GM19351 (cell line): ENCODE measurements at regions not wholly inside any gene's neighbourhood (a gene's known extent, or its start where the extent isn't known, plus 50 kb on each side); places are given as distances from the start of the nearest gene placed in this dataset.
"Not testable (repeated sequence)": the region's sequence is repeated elsewhere in the genome, so short reads cannot be mapped to it uniquely, and the experiment has no call there.

Experiments
- ATAC-seq: cut with Tn5 transposase; IDR thresholded peaks from one replicate; pipeline ENCODE4 v1.9.1; 2021; ENCODE audit warnings: mild to moderate bottlenecking, moderate library complexity; ENCODE audit not compliant: unreplicated experiment

DNA sequence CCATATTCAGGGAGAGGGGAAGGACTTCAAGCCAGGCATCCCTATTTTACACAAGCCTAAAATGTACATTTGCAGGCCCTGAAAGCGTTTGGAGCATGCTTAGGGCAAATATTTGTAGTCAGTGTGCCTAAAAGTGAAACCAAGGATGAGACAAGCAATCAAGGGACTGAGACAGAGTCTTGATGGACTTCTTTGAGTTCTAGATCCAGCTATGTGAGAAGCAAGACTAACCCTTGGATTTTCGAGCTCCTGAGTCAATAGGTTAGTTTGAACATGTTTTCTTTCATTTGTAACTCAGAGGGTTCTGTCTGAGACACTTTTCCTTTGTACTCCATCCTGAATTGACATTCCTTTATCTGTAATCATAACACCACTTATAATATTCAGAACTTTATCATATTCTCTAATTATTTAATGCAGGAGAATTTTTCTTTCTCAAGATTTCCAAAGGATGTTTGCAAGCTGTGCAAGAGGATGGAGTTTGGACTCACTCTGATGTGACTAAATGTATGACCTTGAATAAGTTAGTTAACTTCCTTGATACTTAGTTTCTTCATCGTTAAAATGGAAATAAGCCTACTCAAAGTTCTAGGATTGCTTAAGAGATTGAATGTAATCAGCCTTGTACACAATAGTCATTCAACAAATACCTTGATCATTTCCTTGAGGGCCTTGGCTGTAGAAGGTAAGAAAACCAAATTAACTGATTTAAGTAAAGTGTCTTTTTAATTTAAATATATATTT lies 1237.8 kb upstream of the ZEB2 start:
- no peak for ATAC-seq

DNA sequence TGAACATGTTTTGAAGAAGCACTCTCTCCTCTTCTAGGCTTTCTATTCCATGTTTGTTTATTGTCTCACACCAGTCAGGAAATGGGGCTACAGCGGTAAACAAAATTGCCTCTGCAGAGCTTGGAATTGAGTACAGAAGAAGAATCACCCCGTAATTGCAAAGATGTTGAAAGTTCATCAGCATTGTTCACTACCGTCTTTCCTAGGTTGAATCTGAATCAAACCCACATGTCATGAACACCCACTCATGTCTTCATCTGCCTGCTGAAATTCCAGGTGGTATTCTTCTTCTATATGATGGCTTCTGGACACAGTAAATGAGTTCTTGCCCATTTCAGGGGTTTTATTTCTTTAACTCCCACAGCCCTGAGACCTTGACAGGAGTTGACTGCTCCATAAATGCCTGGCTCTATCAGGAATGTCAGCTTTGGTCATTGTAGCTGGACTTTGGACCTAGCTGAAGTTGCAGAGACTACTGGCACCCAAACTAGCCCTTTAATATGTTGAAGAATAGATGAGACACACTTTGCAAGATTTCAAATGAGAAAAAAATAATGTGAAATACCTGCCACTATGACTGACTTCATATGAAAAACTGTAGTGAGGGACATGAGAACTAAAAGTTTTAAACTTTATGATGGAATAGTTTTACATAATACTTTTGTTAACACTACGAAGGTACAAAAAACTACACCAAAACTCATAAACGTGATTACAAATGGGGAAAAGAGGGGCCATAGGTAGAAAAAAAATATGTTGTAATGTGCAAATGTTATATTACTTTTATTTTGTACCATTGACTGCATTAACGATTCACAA lies 1235.3 kb upstream of the ZEB2 start:
- no peak for ATAC-seq

DNA sequence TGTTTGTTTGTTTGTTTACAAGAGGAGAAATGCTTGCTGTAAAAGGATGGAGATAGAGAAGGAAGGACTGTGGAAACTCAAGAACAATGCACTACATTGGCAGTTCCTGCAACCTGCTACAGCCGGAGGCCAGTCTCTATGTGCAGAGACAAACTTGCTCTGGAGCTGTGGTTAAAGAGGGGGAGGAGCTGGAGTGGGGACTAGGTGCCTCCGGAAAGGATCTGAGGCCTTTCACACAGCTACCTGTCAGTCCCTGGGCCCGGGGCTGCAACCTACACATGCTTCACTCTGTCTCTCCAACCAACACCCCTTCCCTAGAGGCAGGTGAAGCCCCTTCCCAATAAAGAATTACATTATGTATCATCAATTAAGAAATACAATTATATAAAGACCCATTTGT lies 1234.0 kb upstream of the ZEB2 start:
- ATAC-seq, result no peak

DNA sequence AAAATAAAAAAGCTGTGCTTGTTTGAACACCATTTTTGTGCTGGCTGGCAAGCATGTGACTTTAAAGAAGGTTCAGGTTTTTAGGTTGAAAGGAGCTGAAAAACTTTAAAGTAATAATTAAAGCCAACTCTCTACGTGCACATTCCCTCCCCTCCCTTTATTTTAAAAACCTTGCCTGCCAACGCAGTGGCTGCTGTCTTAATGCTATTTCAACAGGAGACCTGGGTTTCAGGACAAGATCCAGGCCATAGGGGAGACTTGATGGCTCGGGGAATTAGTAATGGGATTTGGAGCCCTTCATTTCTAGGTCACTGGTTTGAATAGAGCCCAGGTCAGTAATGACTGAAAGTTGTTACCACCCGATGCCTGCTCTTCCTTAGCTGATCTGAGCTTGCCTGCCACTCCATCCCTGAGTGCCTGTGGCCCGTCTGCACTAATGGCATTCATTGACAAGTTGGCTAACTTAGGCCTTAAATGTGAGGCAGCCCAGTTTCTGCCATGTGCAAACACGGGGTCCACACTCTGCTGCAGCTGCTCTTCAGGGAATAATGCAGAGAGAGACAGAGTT lies 1233.2 kb upstream of the ZEB2 start:
- no peak for ATAC-seq

DNA sequence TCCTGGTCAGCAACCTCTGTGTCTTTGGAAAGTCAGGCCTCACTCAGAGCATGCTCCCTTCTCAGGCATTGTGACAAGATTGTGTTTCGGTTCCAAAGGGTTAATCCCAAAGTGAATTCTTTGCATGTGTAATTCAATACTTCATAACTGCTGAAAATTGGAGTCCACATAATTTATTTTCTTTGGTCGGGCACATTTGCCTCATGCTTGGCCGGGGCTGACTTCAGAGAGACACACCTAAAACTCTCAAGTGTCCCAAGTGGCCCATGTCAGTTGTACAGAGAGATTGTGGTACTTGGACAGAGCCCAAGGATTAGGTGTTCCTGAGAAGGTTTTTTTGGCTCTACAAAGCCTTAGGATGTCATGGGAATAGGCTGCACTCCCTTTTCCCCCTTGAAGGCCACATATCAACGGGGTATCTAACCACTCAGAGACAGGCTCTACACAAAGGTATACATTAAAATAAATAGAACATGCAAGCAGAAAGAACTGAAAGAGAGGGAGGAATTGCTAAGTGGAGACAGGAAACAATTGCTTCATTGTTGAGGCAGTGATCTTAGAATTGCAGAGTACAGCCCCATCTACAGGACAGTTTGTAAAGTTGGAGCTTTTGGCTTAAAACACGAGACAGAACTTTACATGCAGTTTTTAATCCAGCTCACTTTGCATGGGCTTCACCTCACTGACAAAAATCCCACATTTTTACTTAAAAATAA lies 1232.3 kb upstream of the ZEB2 start:
- peak; percentile 27 for ATAC-seq

DNA sequence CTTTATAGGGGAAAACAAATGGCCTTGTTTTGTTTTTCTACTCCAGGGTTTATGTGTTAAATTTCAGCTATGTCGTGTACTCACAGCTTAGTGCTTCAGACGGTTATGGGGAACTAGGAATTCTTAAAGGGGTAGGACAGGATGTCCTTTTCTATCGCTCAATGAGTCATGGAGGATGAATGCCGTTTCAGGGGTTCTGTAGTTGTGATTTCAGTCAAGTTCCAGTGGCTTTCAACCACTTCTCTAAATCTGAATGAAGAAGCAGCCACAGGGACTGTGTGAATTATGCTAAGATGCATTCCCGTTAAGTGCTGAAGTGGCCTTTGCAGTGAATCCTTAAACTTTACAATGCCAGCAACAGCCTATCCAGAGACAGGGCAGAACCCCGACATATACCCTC lies 1231.7 kb upstream of the ZEB2 start:
- peak; percentile 81 for ATAC-seq

DNA sequence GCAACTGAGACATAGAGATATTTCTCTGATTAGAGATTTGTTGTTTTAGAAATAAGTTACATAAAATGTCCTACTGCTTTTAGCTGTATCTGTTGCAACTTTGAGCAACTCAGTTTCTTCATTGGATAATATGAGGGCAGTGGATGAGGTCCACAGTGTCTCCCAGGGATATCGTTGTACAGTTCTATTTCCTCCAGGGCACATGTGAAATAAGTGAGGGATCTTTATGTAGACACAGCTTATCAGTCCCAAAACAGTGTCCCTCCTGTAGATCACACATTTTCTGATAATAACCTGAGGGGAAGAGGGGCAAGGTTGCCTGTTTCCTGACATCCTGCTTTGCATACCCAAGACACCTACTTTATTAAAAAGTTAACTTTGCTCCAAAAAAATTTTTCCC lies 1231.2 kb upstream of the ZEB2 start:
- no peak for ATAC-seq

DNA sequence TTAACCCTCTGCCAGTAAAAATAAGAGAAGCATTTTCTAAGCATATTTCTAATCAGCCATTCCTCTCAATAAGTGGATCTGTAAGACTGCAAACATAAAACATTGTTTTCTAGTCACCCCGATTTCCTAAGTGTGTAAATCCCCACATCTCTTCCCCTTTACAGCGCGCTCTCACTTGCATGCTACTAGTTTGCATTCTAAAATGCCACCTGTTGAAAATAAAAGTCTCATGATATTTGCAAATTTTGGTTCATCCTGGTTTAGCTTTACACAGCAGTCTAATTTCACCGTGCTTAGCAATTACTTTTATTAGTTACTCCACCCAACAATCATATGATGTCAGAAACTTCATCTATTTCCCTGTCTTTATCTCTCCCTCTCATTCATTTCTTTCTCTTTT lies 1230.7 kb upstream of the ZEB2 start:
- no peak for ATAC-seq

DNA sequence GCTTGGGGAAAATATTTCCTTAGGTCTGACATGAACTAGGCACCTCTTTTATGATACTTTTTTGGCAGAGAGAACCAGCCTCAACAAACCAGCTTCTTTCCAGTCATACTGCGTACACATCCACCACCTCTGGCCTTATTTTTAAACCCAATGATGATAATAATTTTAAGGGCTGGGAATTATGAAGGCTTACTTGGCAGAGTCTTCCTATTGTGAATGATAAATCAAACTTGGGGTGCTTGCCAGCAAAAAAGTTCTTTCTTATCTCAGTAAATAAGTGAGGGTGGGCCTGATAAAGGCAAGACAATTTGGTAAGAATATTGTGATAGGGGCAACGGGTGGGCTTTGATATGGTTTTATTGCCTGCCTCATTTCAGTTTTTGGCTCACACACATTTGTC lies 1230.2 kb upstream of the ZEB2 start:
- no peak for ATAC-seq

DNA sequence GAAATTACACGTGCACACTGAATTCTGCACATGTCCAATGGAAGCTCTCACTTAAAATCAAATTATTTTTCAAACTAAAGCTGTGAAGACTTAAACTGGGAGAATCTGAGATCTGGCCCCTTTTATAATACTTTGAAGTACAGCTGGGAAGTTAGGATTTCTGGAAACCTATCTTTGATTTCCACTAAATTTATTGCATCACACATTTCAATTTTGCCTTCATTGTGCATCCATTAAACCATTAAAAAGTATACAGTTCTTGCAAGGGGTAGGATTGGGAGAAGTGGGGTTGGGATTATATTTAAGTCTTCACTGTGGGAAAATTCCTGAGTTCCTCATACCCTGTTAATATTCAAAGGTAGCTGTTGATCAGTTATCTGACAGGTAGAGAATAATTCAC lies 1229.6 kb upstream of the ZEB2 start:
- no peak for ATAC-seq

DNA sequence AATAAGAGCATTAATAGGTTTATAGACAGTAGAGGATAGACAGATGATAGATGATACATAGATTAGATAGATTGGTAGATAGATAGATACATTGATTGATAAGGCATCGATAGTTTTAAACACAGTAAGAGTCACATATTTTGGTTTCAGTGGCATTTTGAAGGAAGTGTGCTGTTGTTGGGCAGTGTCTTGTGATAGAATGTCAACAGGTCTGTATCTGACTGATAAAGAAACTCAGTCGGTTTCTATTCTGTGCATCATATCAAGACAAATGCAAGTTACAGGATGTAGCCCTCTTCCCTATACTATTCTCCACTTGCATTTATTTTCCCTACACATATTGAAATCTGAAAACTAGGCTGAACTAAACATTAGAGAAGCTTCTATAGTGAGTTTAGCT lies 1229.0 kb upstream of the ZEB2 start:
- peak; percentile 55 for ATAC-seq

DNA sequence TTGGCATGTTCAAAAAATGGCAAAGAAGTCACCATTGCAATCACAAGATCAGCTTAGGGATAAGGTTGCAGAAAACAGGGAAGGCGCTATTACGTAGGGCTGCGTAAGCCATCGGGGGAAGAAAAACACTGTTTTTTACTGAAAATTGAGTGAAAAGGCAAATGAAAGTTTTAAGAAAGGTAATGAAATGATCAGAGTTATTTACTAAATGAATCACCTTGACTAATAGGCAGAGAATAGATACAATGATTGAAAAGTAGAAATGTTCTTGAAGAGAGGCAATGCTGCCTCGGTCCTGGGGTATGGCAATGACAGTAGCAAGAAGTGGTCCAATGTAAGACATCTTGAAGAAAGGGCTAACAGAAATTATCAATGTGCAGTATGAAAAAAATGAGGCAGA lies 1227.8 kb upstream of the ZEB2 start:
- ATAC-seq, result no peak

DNA sequence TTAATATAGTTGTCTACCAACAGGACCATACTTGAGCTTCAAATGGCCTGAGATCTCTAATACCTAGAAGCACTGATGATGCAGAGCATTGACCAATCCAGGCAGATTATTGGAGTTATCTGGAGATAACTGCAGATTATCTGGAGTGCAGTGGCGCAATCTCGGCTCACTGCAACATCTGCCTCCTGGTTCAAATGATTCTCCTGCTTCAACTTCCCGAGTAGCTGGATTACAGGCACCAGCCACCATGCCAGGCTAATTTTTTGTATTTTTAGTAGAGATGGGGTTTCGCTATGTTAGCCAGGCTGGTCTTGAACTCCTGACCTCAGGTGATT lies 1225.4 kb upstream of the ZEB2 start:
- not testable (repeated sequence) for ATAC-seq

DNA sequence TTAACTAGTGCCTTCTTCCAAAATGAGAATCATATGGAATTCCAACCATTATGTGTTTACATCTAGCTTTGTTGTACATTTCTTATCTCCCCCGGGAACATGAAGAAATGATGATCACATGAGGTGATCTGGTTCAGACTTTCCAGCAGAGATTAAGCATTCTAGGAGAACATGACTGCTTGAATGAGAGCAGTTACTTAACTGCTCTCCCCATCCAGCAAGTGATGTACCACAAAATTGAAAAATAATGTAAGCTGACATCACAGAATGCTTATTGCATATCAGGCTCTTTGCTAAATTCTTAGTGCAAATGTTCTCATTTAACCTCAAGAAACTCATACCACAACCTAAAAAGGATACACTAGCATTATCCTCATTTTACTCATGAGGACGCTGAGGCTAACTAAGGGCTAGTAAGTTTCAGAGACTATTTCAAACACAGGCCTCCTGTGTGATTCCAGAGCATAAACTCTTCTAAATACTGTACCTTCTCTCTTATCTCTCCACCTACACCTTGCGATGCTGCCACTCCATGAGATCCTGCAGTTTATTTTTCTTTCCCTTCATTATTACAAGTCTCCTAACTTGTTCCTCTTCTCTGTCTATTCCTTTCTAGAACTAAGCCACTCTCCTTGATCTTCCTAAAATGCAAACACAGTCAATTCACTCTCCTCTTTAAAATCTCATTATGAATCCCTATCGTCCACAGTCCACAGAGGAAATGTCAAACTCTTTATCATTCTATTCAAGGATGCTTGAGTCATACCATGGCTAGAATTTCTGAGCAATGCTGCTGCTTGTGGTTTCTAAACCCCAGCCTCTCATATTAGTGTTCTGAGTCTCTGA lies 1224.8 kb upstream of the ZEB2 start:
- ATAC-seq, result peak; percentile 80

DNA sequence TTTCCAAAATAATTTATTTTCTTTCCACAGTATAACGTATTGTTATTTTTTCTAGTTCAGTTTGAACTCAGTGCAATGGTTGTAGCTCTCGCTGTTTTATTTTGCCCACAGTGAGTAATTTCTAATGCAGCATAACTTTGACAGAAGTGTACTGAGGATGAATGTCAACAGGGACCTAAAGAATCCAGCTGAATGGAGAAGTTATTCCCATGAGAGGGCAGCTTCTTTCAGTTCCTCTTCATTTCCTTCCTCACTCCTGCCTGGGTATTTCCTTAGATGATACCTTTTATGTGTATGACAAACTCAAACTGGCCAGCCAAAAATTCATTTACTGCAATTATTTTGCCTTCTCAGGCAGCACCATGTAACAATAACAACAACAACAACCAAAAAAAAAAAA lies 1223.1 kb upstream of the ZEB2 start:
- no peak for ATAC-seq

DNA sequence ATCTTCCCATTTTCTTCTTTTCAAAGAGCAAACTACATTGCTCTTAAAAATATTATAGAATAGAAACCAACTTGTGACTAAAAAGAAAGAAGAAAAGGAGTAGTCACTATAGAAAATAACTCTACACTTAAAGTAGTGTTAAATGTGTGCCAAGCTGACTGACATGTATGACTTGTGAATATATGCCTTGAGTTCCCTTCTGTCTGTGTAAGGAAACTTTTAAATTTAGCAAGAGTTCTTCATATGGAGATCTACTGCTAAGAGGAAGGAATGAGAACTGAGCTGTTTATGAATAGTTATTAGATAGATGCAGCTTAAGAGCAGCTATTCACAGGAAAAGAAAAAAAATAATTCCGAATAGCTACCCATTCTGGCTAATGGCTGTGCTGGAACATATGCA lies 1221.7 kb upstream of the ZEB2 start:
- no peak for ATAC-seq

DNA sequence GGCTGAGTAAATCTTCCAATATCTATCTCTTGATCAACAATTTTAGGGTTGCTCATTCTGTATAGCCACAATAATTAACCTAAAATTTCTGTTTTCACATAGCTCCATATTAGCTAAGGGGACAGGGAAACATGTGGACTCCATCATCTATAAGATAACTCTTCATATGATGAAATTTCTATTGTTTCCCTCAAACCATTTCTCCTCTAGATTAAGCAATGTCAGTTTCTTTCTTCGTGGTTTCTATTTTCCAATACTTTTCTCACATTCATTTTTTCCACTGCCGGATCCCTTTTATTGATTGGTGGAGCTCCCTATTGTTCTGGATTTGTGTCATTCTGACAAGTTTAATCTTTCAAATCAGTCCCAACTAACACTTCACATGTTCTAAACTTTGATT lies 1221.3 kb upstream of the ZEB2 start:
- no peak for ATAC-seq

DNA sequence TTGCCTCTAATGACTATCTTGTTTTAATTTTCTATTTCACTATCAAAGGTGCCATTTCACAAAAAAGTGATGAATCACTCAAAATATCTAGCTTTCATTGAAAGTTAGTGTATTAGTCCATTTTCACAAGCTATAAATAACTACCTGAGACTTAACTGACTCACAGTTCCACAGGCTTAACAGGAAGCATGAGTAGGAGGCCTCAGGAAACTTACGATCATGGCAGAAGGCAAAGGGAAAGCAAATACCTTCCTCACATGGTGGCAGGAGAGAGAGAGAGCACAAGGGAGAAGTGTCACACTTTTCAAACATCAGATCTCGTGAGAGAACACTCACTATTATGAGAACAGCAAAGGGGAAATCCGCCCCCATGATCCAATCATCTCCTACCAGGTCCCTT lies 1220.4 kb upstream of the ZEB2 start:
- ATAC-seq, result no peak

DNA sequence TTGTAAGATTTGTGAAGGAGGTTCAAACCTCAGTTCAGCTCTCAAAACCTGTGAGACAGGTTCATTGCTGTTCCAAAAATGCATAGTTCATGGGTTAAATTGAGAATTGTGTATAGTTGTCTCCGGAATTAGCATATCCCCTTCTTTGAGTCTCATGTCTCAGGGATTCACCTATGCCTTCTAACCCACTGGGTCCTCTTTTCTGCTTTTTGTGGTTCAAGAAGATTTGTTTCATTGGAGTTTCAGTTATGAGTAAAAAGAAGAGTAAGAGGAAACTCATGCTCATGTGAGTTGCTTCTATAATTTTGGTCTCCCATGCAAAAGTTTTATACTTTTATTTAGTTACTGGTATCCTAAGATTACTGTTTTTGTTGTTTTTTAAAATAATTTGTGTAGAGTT lies 1219.8 kb upstream of the ZEB2 start:
- ATAC-seq, result peak; percentile 79

DNA sequence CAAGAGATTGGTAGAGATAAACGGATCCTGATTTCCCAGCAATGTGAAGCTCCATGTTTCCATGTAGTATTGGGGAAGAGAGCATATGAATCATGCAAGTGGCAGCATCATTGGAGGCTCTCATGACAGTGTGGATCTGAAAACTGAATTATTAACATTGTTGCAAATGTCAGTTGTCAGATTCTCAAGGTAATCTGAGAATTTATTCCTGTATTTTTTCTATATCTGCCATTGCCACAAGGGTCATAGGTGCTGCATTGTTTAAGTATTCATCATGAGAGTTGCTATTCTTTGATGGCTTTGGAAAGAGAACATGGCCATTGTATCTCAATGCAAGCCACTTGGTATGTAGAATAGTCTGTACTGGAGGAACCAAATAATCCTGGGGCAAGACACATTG lies 1217.0 kb upstream of the ZEB2 start:
- no peak for ATAC-seq

DNA sequence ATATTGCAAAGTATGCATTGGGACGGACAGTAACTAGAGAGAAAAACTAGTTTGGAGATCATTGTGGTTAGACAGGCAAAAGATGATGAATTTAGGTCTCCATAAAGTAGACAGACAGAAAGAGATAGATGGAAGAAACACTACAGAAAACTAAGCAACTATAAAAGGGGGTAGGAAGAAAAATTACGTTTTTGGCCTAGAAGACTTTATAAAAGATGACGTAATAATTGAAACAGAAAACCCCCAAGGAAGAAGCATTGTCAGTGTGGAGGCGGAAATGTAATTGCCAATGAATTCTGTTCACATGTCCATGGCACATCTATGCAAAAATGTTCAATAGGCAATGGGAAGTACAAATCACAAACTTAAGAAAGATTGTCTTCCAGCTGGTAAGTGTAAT lies 1211.5 kb upstream of the ZEB2 start:
- ATAC-seq, result no peak
